Endothelial cell of umbilical vein (primary cell): ENCODE measurements at regions not wholly inside any gene's neighbourhood (a gene's known extent, or its start where the extent isn't known, plus 50 kb on each side); places are given as distances from the start of the nearest gene placed in this dataset.

ENCODE experiments used
- BruUV-seq: library from RNA; stranded (reverse); fragments of 400-500 nt; replicated peaks from 2 replicates; lab custom pipeline; 2021; lab: Mats Ljungman, UMichigan
- CTCF ChIA-PET: fragments of 300-600, 350-600 bp; sonication (Branson Sonifier 250); formaldehyde crosslinking; loops from one replicate; lab custom pipeline; 2021; ENCODE audit warnings: antibody characterized with exemption, inconsistent platforms; lab: Charles Lee
- POLR2A ChIA-PET: fragments of 300-600, 350-600 bp; sonication (Branson Sonifier 250); formaldehyde crosslinking; loops from one replicate; lab custom pipeline; 2021; ENCODE audit warnings: antibody characterized with exemption, inconsistent platforms; lab: Charles Lee
- DNase-seq: peaks from one replicate; pipeline ENCODE4 v3.0.0-alpha.2; 2011; ENCODE audit warnings: low read depth, low spot score
- FAIRE-seq: peaks from 2 replicates; lab custom pipeline; 2011; peaks lifted over from hg19 to GRCh38; lab: Jason Lieb, UNC
- H2AFZ ChIP-seq: 2 replicates; pipeline ENCODE4 v1.6.0; 2012; ENCODE audit warnings: low read depth, low read length, control low read depth, inconsistent platforms
- H3K27ac ChIP-seq: 2 replicates; pipeline ENCODE4 v1.5.1; 2011; ENCODE audit warnings: low read depth, mild to moderate bottlenecking, control low read depth, low read length, moderate library complexity; ENCODE audit not compliant: insufficient read depth
- H3K27me3 ChIP-seq, 2 experiments: 2 replicates each; pipeline versions ENCODE4 v1.6.0 to v1.6.1; 2011; ENCODE audit warnings: low read length in 2 of 2, mixed read lengths in 1 of 2; ENCODE audit not compliant: control insufficient read depth in 2 of 2, insufficient read depth in 2 of 2
- H3K36me3 ChIP-seq, 2 experiments: 2 replicates in 1 of 2; 3 replicates in 1 of 2; pipeline ENCODE4 v1.5.1; 2011; ENCODE audit warnings: low read length in 2 of 2, mild to moderate bottlenecking in 1 of 2, moderate library complexity in 1 of 2; ENCODE audit not compliant: control insufficient read depth in 2 of 2, insufficient read depth in 2 of 2; ENCODE audit errors: extremely low read depth in 1 of 2
- H3K4me1 ChIP-seq: 3 replicates; pipeline ENCODE4 v1.5.1; 2011; ENCODE audit warnings: mild to moderate bottlenecking, low read length; ENCODE audit not compliant: control insufficient read depth, insufficient read depth; ENCODE audit errors: extremely low read depth
- H3K4me2 ChIP-seq: 2 replicates; pipeline ENCODE4 v1.6.1; 2011; ENCODE audit warnings: low read length, control low read depth, mixed read lengths; ENCODE audit not compliant: insufficient read depth
- H3K4me3 ChIP-seq, 3 experiments: fragments of 200-600 bp in 1 of 3; sonication (generic), shearing (Covaris generic) in 1 of 3; replicated peaks in 1 of 3; 2 replicates each; pipeline ENCODE4 v1.5.1; 2011 to 2016; ENCODE audit warnings: control low read depth in 3 of 3, low read length in 3 of 3, mild to moderate bottlenecking in 2 of 3, inconsistent platforms in 1 of 3, low read depth in 1 of 3, moderate library complexity in 1 of 3; ENCODE audit not compliant: insufficient read depth in 1 of 3
- H3K79me2 ChIP-seq: 2 replicates; pipeline ENCODE4 v1.6.0; 2012; ENCODE audit warnings: low read length, inconsistent platforms; ENCODE audit not compliant: control insufficient read depth, insufficient read depth
- H3K9ac ChIP-seq: replicated peaks from 2 replicates; pipeline ENCODE3; 2011; ENCODE audit warnings: low read length, control low read depth; ENCODE audit not compliant: insufficient read depth; ENCODE audit errors: extremely low read depth
- H3K9me1 ChIP-seq: replicated peaks from 3 replicates; pipeline ENCODE4 v1.6.0; 2011; ENCODE audit warnings: mild to moderate bottlenecking, low read length; ENCODE audit not compliant: control insufficient read depth, insufficient read depth; ENCODE audit errors: extremely low read depth
- H3K9me3 ChIP-seq: replicated peaks from 2 replicates; pipeline ENCODE4 v1.5.1; 2012; ENCODE audit warnings: low read length, inconsistent platforms; ENCODE audit not compliant: control insufficient read depth, insufficient read depth
- H4K20me1 ChIP-seq: replicated peaks from 2 replicates; pipeline ENCODE3; 2011; ENCODE audit warnings: mild to moderate bottlenecking, low read length; ENCODE audit not compliant: control insufficient read depth, insufficient read depth; ENCODE audit errors: extremely low read depth
- CTCF ChIP-seq, 2 donors: IDR thresholded peaks; 1 replicate in 1 of 2; 2 replicates in 1 of 2; pipeline ENCODE4 v1.5.1; 2011; ENCODE audit warnings: low read length in 2 of 2, mild to moderate bottlenecking in 2 of 2, moderate library complexity in 2 of 2, control low read depth in 1 of 2, inconsistent platforms in 1 of 2, low read depth in 1 of 2; ENCODE audit not compliant: insufficient read depth in 1 of 2; ENCODE audit errors: extremely low read depth in 1 of 2
- EZH2 ChIP-seq: IDR thresholded peaks from 2 replicates; pipeline ENCODE4 v1.6.1; 2012; ENCODE audit warnings: borderline replicate concordance, low read depth, mild to moderate bottlenecking, moderate library complexity, low read length, inconsistent platforms; ENCODE audit not compliant: severe bottlenecking
- FOS ChIP-seq: IDR thresholded peaks from 2 replicates; pipeline ENCODE4 v1.6.1; 2011; ENCODE audit warnings: mild to moderate bottlenecking, low read length, moderate library complexity, borderline replicate concordance; ENCODE audit not compliant: insufficient read depth
- GATA2 ChIP-seq: IDR thresholded peaks from 2 replicates; pipeline ENCODE4 v1.7.0; 2011; ENCODE audit warnings: low read depth, mild to moderate bottlenecking, moderate library complexity, mixed read lengths, low read length; ENCODE audit not compliant: insufficient read length, insufficient read depth
- JUN ChIP-seq: IDR thresholded peaks from 2 replicates; pipeline ENCODE4 v1.6.1; 2011; ENCODE audit warnings: borderline replicate concordance, low read depth; ENCODE audit not compliant: insufficient read length, insufficient read depth
- MAX ChIP-seq: IDR thresholded peaks from 2 replicates; pipeline ENCODE4 v1.6.1; 2011; ENCODE audit not compliant: insufficient read depth, insufficient read length
- MYC ChIP-seq: IDR thresholded peaks from one replicate; pipeline ENCODE4 v1.6.1; 2011; ENCODE audit warnings: mild to moderate bottlenecking, low read depth, low read length
- POLR2A ChIP-seq: IDR thresholded peaks from 2 replicates; pipeline ENCODE4 v1.6.1; 2012; ENCODE audit warnings: low read depth, mild to moderate bottlenecking, control low read depth, low read length
- POLR2AphosphoS5 ChIP-seq: IDR thresholded peaks from 2 replicates; pipeline ENCODE4 v1.6.1; 2012; ENCODE audit warnings: low read depth, mild to moderate bottlenecking, control low read depth, low read length, moderate library complexity; ENCODE audit not compliant: insufficient read depth
- dilution Hi-C: fragments of 300-500 bp; cut with MboI; formaldehyde crosslinking; loops from one replicate; pipeline ENCODE4 v1.15.0; 2019; ENCODE audit warnings: low sequenced_read_pairs; ENCODE audit not compliant: extremely low pct_ligation_motif_present
- intact Hi-C: fragments of 100-400 bp; cut with micrococcal nuclease; formaldehyde crosslinking; loops from one replicate; pipeline ENCODE4 v1.10.0; 2022

DNA sequence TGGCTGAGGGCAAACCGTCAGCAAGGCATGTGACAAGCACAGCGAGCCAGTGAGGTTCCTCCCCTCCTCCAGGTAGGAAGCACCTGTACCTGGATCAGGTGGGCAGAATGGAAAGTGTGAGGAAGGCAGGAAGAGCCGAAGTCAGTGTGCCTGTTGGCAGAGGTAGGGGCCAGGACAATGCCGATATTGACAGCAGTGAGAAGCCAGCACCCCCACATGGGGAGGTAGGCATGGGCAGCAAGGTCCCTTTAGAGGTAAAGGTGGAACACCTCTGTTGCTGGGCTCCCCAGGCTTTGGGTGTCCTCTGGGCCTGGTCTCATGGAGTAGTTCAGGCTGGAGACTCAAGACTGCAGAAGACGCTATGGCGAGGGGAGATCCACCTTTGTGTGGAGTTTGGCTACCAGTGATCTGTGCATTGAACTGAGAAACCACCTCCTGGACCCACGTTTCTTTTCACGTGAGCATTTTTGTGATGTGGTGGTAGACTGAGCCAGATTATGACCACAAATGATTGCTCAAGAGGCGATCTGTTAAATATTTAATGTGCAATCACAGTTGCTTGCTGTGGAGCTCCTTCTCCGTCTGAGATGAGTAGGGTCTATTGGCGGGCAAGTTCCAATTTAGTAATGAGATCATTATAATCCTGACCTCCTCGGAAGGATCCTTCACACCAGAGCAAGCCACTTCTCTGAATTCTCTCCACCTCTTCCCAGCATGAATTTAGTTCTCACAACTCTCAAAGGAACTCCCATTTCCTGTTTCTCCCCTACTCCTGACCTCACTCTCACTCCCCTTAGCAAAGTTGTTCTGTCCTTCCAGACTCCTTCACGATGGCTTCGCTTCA, 174.8 kb downstream of the CDH26 start:
- no peaks in the 10 kb centered on the region for H3K79me2 ChIP-seq
- TF ChIP-seq GATA2 (no peak), FOS (no peak), POLR2AphosphoS5 (no peak), MYC (no peak), EZH2 (no peak), MAX (no peak), CTCF (IDR thresholded peaks at IDR 0.05; ENCODE audit: extremely low read depth in 1 of 2, insufficient read depth in 1 of 2, low read depth in 1 of 2, low read length in 2 of 2) (no peak), JUN (no peak), POLR2A (no peak)
- POLR2A ChIA-PET: no interaction called here
- no peak overlapping the region for H2AFZ ChIP-seq
- intact Hi-C loops: no loop called here
- no peaks in the 10 kb centered on the region for H3K9me1 ChIP-seq
- no TSS peak for BruUV-seq
- dilution Hi-C loops: no loop called here
- peaks cover 6% of the 10 kb centered on the region for H3K9me3 ChIP-seq
- FAIRE-seq (no peak), DNase-seq (no peak)
- no peak overlapping the region for H3K27ac ChIP-seq
- H3K36me3 ChIP-seq: no peaks in the 10 kb centered on the region
- no peak overlapping the region for H3K4me2 ChIP-seq
- CTCF ChIA-PET: no interaction called here
- no peaks in the 10 kb centered on the region for H3K4me1 ChIP-seq
- H3K27me3 ChIP-seq: no peaks in the 10 kb centered on the region
- no peak overlapping the region for H3K4me3 ChIP-seq
- H4K20me1 ChIP-seq: no peaks in the 10 kb centered on the region
- no peak overlapping the region for H3K9ac ChIP-seq
